NCI-H187 (cell line): ENCODE measurements at regions not wholly inside any gene's neighbourhood (a gene's known extent, or its start where the extent isn't known, plus 50 kb on each side); places are given as distances from the start of the nearest gene placed in this dataset.

Experiments
- DNase-seq, 2 experiments: peaks; one replicate each; lab custom pipeline; 2025; lab: John Stamatoyannopoulos, UW

- no peak for DNase-seq
These were observed 105.7 kb upstream of the KCNJ15 start for GRCh38 chr21:38151021-38151645.

- DNase-seq: no peak
These were observed 100.6 kb upstream of the KCNJ15 start for GRCh38 chr21:38156200-38156599.

- DNase-seq: peak in 1 of 2 experiments; percentile 12
These were observed 97.4 kb upstream of the KCNJ15 start for GRCh38 chr21:38159355-38159754.

GRCh38 chr21:38165466-38166172 lies 91.2 kb upstream of the KCNJ15 start:
- DNase-seq: no peak

GRCh38 chr21:38166173-38166535 lies 90.6 kb upstream of the KCNJ15 start:
- DNase-seq: no peak

GRCh38 chr21:38167345-38167744 lies 89.4 kb upstream of the KCNJ15 start:
- no peak for DNase-seq

GRCh38 chr21:38170283-38170682 lies 86.5 kb upstream of the KCNJ15 start:
- DNase-seq: no peak

GRCh38 chr21:38170704-38171682 lies 85.8 kb upstream of the KCNJ15 start:
- no peak for DNase-seq

- DNase-seq: no peak
These were observed 85.0 kb upstream of the KCNJ15 start for GRCh38 chr21:38171723-38172344.

GRCh38 chr21:38173276-38174035 lies 83.3 kb upstream of the KCNJ15 start:
- DNase-seq: no peak

GRCh38 chr21:38175306-38175705 lies 81.5 kb upstream of the KCNJ15 start:
- no peak for DNase-seq

- DNase-seq: no peak
These were observed 78.7 kb upstream of the KCNJ15 start for GRCh38 chr21:38177919-38178652.

GRCh38 chr21:38178653-38179470 lies 77.9 kb upstream of the KCNJ15 start:
- no peak for DNase-seq

GRCh38 chr21:38179511-38179910 lies 77.3 kb upstream of the KCNJ15 start:
- no peak for DNase-seq

GRCh38 chr21:38181096-38181495 lies 75.7 kb upstream of the KCNJ15 start:
- DNase-seq: no peak

- no peak for DNase-seq
These were observed 74.3 kb upstream of the KCNJ15 start for GRCh38 chr21:38182370-38182985.

GRCh38 chr21:38183961-38184360 lies 72.8 kb upstream of the KCNJ15 start:
- no peak for DNase-seq

- DNase-seq: no peak
These were observed 70.0 kb upstream of the KCNJ15 start for GRCh38 chr21:38186661-38187270.

GRCh38 chr21:38188037-38188436 lies 68.8 kb upstream of the KCNJ15 start:
- no peak for DNase-seq
